Ascending aorta (tissue), 2 donors: ENCODE measurements at regions not wholly inside any gene's neighbourhood (a gene's known extent, or its start where the extent isn't known, plus 50 kb on each side); places are given as distances from the start of the nearest gene placed in this dataset.

Experiments
- DNase-seq, 2 donors: peaks; one replicate each; pipeline ENCODE4 v3.0.0-alpha.2; 2019; ENCODE audit warnings: low spot score in 2 of 2
- H3K27ac ChIP-seq, 2 donors: fragments of 200-600 bp; sonication (generic); one replicate each; pipeline ENCODE4 v1.5.1; 2016 to 2017; ENCODE audit warnings: mild to moderate bottlenecking in 1 of 2
- H3K27me3 ChIP-seq: fragments of 200-600 bp; sonication (generic); one replicate; pipeline ENCODE4 v1.5.1; 2017
- H3K36me3 ChIP-seq, 2 donors: fragments of 200-600 bp; sonication (generic); one replicate each; pipeline ENCODE4 v1.5.1; 2016
- H3K4me1 ChIP-seq, 2 donors: fragments of 200-600 bp; sonication (generic); one replicate each; pipeline ENCODE4 v1.5.1; 2016 to 2017; ENCODE audit warnings: mild to moderate bottlenecking in 1 of 2
- H3K4me3 ChIP-seq, 2 donors: fragments of 200-600 bp; sonication (generic); one replicate each; pipeline ENCODE4 v1.5.1; 2016 to 2017; ENCODE audit warnings: mild to moderate bottlenecking in 1 of 2
- H3K9me3 ChIP-seq, 2 donors: fragments of 200-600 bp; sonication (generic); one replicate each; pipeline ENCODE4 v1.5.1; 2016
- CTCF ChIP-seq, 3 experiments: fragments of 200-600 bp in 2 of 3; fragments of 450-650 bp in 1 of 3; sonication (generic) in 2 of 3; IDR thresholded peaks; one replicate each; pipeline ENCODE4 v1.5.1; 2016 to 2019; ENCODE audit warnings: antibody characterized with exemption in 3 of 3, mild to moderate bottlenecking in 1 of 3, moderate library complexity in 1 of 3
- intact Hi-C: fragments of 100-400 bp; cut with DNase I; formaldehyde crosslinking; loops from one replicate; pipeline ENCODE4 v1.15.1; 2023

- no peak for TF ChIP-seq CTCF (IDR thresholded peaks at IDR 0.05)
- no peak for DNase-seq
- Histone ChIP-seq H3K36me3 (no peaks in the 10 kb centered on the region), H3K4me3 (no peak overlapping the region), H3K4me1 (no peaks in the 10 kb centered on the region), H3K27me3 (no peaks in the 10 kb centered on the region), H3K27ac (no peak overlapping the region), H3K9me3 (no peaks in the 10 kb centered on the region)
- intact Hi-C loops: no loop called here
Measured at GRCh38 chr5:112635276-112635675, 102.4 kb upstream of the APC start.

- intact Hi-C loops: no loop called here
- Histone ChIP-seq H3K4me1 (no peaks in the 10 kb centered on the region), H3K9me3 (no peaks in the 10 kb centered on the region), H3K27me3 (no peaks in the 10 kb centered on the region), H3K27ac (no peak overlapping the region), H3K4me3 (no peak overlapping the region), H3K36me3 (no peaks in the 10 kb centered on the region)
- TF ChIP-seq CTCF (IDR thresholded peaks at IDR 0.05): no peak
- DNase-seq: no peak
Measured at GRCh38 chr5:112635771-112636731, 101.6 kb upstream of the APC start.

- no peaks in the 10 kb centered on the region for H3K36me3 ChIP-seq
- DNase-seq: no peak
- H3K4me3 ChIP-seq: no peak overlapping the region
- H3K27me3 ChIP-seq: no peaks in the 10 kb centered on the region
- H3K27ac ChIP-seq: no peak overlapping the region
- no peaks in the 10 kb centered on the region for H3K4me1 ChIP-seq
- intact Hi-C loops: no loop called here
- no peak for TF ChIP-seq CTCF (IDR thresholded peaks at IDR 0.05)
- H3K9me3 ChIP-seq: no peaks in the 10 kb centered on the region
Measured at GRCh38 chr5:112636751-112637150, 100.9 kb upstream of the APC start.

- intact Hi-C loops: no loop called here
- H3K27ac ChIP-seq: no peak overlapping the region
- no peaks in the 10 kb centered on the region for H3K9me3 ChIP-seq
- H3K4me1 ChIP-seq: no peaks in the 10 kb centered on the region
- no peaks in the 10 kb centered on the region for H3K27me3 ChIP-seq
- no peaks in the 10 kb centered on the region for H3K36me3 ChIP-seq
- no peak for TF ChIP-seq CTCF (IDR thresholded peaks at IDR 0.05)
- DNase-seq: no peak
- H3K4me3 ChIP-seq: no peak overlapping the region
Measured at GRCh38 chr5:112637343-112637742, 100.3 kb upstream of the APC start.

GRCh38 chr5:112640546-112640945 lies 97.1 kb upstream of the APC start:
- TF ChIP-seq CTCF (IDR thresholded peaks at IDR 0.05): no peak
- Histone ChIP-seq H3K9me3 (no peaks in the 10 kb centered on the region), H3K4me3 (no peak overlapping the region), H3K27me3 (no peaks in the 10 kb centered on the region), H3K27ac (no peak overlapping the region), H3K36me3 (no peaks in the 10 kb centered on the region), H3K4me1 (no peaks in the 10 kb centered on the region)
- intact Hi-C loops: no loop called here
- no peak for DNase-seq
